Astrocyte (in vitro differentiated cells and primary cell): ENCODE measurements at regions not wholly inside any gene's neighbourhood (a gene's known extent, or its start where the extent isn't known, plus 50 kb on each side); places are given as distances from the start of the nearest gene placed in this dataset.
"Not testable (repeated sequence)": the region's sequence is repeated elsewhere in the genome, so short reads cannot be mapped to it uniquely, and the experiment has no call there.

Experiments
- EZH2 ChIP-seq: IDR thresholded peaks from 2 replicates; pipeline ENCODE4 v1.6.1; 2012; ENCODE audit warnings: mild to moderate bottlenecking, low read length, inconsistent platforms; ENCODE audit not compliant: insufficient read depth
- TF ChIP-seq, protein P1 (sequence below): IDR thresholded peaks from 2 replicates; pipeline ENCODE4 v1.5.1; 2011; ENCODE audit warnings: low read depth, mild to moderate bottlenecking, inconsistent platforms, low read length, moderate library complexity; ENCODE audit not compliant: insufficient read depth

DNA sequence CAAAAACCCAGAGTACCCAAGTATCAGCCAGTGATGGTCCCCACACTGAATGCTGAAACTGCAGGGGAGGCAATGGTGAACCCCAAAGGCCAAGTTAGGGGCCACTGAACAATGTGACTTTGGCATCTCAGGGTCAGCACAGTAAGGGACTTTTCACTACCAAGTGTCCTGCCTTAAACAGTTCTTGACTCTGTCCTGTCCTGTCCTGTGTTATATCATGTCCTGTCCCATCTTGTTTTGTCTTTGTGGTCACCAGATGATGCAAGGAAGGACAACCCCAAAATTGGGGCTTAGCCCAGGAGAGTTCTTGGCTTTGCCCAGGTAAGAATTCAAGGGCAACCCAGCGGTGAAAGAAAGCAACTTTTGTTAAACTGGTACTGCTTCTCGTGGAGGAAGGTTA lies 105.0 kb downstream of the PPIAL4A start:
- not testable (repeated sequence) for TF ChIP-seq EZH2
- TF ChIP-seq, protein P1, sequence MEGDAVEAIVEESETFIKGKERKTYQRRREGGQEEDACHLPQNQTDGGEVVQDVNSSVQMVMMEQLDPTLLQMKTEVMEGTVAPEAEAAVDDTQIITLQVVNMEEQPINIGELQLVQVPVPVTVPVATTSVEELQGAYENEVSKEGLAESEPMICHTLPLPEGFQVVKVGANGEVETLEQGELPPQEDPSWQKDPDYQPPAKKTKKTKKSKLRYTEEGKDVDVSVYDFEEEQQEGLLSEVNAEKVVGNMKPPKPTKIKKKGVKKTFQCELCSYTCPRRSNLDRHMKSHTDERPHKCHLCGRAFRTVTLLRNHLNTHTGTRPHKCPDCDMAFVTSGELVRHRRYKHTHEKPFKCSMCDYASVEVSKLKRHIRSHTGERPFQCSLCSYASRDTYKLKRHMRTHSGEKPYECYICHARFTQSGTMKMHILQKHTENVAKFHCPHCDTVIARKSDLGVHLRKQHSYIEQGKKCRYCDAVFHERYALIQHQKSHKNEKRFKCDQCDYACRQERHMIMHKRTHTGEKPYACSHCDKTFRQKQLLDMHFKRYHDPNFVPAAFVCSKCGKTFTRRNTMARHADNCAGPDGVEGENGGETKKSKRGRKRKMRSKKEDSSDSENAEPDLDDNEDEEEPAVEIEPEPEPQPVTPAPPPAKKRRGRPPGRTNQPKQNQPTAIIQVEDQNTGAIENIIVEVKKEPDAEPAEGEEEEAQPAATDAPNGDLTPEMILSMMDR = not testable (repeated sequence)
